Keratinocyte (primary cell): ENCODE measurements at regions not wholly inside any gene's neighbourhood (a gene's known extent, or its start where the extent isn't known, plus 50 kb on each side); places are given as distances from the start of the nearest gene placed in this dataset.

Experiments
- DNase-seq: peaks from one replicate; pipeline ENCODE4 v3.0.0-alpha.2; 2011; ENCODE audit warnings: low read depth, missing footprints, low spot score
- FAIRE-seq: peaks from 2 replicates; lab custom pipeline; 2011; peaks lifted over from hg19 to GRCh38; lab: Jason Lieb, UNC
- H2AFZ ChIP-seq: 2 replicates; pipeline ENCODE4 v1.6.0; 2012; ENCODE audit warnings: low read length, control low read depth, inconsistent platforms; ENCODE audit not compliant: control insufficient read depth
- H3K27ac ChIP-seq: 2 replicates; pipeline ENCODE4 v1.5.1; 2011; ENCODE audit warnings: low read length; ENCODE audit not compliant: control insufficient read depth, insufficient read depth
- H3K27me3 ChIP-seq: 3 replicates; pipeline ENCODE4 v1.6.0; 2011; ENCODE audit warnings: low read length; ENCODE audit not compliant: control insufficient read depth, insufficient read depth; ENCODE audit errors: extremely low read depth
- H3K36me3 ChIP-seq, 2 experiments: 2 replicates in 1 of 2; 3 replicates in 1 of 2; pipeline ENCODE4 v1.5.1; 2011; ENCODE audit warnings: low read length in 2 of 2, mild to moderate bottlenecking in 1 of 2; ENCODE audit not compliant: control insufficient read depth in 2 of 2, insufficient read depth in 2 of 2; ENCODE audit errors: extremely low read depth in 1 of 2
- H3K4me1 ChIP-seq: 3 replicates; pipeline ENCODE4 v1.5.1; 2011; ENCODE audit warnings: low read length; ENCODE audit not compliant: control insufficient read depth, insufficient read depth; ENCODE audit errors: extremely low read depth
- H3K4me2 ChIP-seq: 3 replicates; pipeline ENCODE4 v1.6.0; 2011; ENCODE audit warnings: low read depth, low read length; ENCODE audit not compliant: control insufficient read depth, insufficient read depth; ENCODE audit errors: extremely low read depth
- H3K4me3 ChIP-seq, 3 experiments: fragments of 200-600 bp in 1 of 3; sonication (generic) in 1 of 3; 2 replicates in 2 of 3; 3 replicates in 1 of 3; pipeline ENCODE4 v1.5.1; 2011 to 2016; ENCODE audit warnings: low read length in 3 of 3, mild to moderate bottlenecking in 3 of 3, control low read depth in 2 of 3, inconsistent platforms in 1 of 3, low read depth in 1 of 3, mixed read lengths in 1 of 3, mixed run types in 1 of 3, moderate library complexity in 1 of 3; ENCODE audit not compliant: control insufficient read depth in 2 of 3, insufficient read depth in 2 of 3; ENCODE audit errors: extremely low read depth in 1 of 3
- H3K79me2 ChIP-seq: 2 replicates; pipeline ENCODE4 v1.6.0; 2012; ENCODE audit warnings: low read length; ENCODE audit not compliant: control insufficient read depth, insufficient read depth
- H3K9ac ChIP-seq: 3 replicates; pipeline ENCODE4 v1.6.0; 2011; ENCODE audit warnings: low read length; ENCODE audit not compliant: control insufficient read depth, insufficient read depth; ENCODE audit errors: extremely low read depth
- H3K9me1 ChIP-seq: 3 replicates; pipeline ENCODE4 v1.6.0; 2011; ENCODE audit warnings: low read length; ENCODE audit not compliant: control insufficient read depth, insufficient read depth; ENCODE audit errors: extremely low read depth
- H3K9me3 ChIP-seq: 2 replicates; pipeline ENCODE4 v1.5.1; 2012; ENCODE audit warnings: low read depth, low read length; ENCODE audit not compliant: control insufficient read depth
- H4K20me1 ChIP-seq: 3 replicates; pipeline ENCODE4 v1.6.0; 2011; ENCODE audit warnings: low read length; ENCODE audit not compliant: control insufficient read depth, insufficient read depth; ENCODE audit errors: extremely low read depth
- CTCF ChIP-seq, 3 experiments: IDR thresholded peaks in 1 of 3; conservative IDR thresholded peaks in 1 of 3; optimal IDR thresholded peaks in 1 of 3; 2 replicates in 2 of 3; 3 replicates in 1 of 3; pipeline versions ENCODE3 to v1.5.1; 2011; ENCODE audit warnings: low read length in 3 of 3, mild to moderate bottlenecking in 3 of 3, moderate library complexity in 2 of 3, control low read depth in 1 of 3, inconsistent platforms in 1 of 3; ENCODE audit not compliant: insufficient read depth in 2 of 3; ENCODE audit errors: extremely low read depth in 1 of 3
- EZH2 ChIP-seq: IDR thresholded peaks from one replicate; pipeline ENCODE4 v1.6.1; 2012; ENCODE audit warnings: inconsistent platforms, mild to moderate bottlenecking, low read length, moderate library complexity
- dilution Hi-C: fragments of 300-500 bp; cut with MboI; formaldehyde crosslinking; loops from one replicate; pipeline ENCODE4 v1.7.0; 2020; ENCODE audit warnings: low sequenced_read_pairs; ENCODE audit not compliant: extremely low pct_ligation_motif_present

- dilution Hi-C loops = no loop called here
- H3K9ac ChIP-seq = no peak overlapping the region
Observed at GRCh38 chr16:60905811-60906210, 1130.4 kb downstream of the CDH8 start.

GRCh38 chr16:60902114-60902513 is 1134.1 kb downstream of the CDH8 start:
- no peak for DNase-seq
- Histone ChIP-seq H3K36me3 (no peaks in the 10 kb centered on the region), H3K9ac (no peak overlapping the region), H3K4me2 (no peak overlapping the region), H3K27me3 (no peaks in the 10 kb centered on the region), H4K20me1 (no peaks in the 10 kb centered on the region), H3K4me3 (no peak overlapping the region), H3K4me1 (no peaks in the 10 kb centered on the region), H3K79me2 (no peaks in the 10 kb centered on the region), H3K27ac (no peak overlapping the region), H3K9me1 (no peaks in the 10 kb centered on the region), H2AFZ (no peak overlapping the region), H3K9me3 (no peaks in the 10 kb centered on the region)
- no peak for FAIRE-seq
- no peak for TF ChIP-seq EZH2
- TF ChIP-seq CTCF (optimal IDR thresholded peaks at IDR 0.05 in 1 of 3, IDR thresholded peaks at IDR 0.05 in 1 of 3, conservative IDR thresholded peaks at IDR 0.05 in 1 of 3; ENCODE audit: extremely low read depth in 1 of 3, insufficient read depth in 2 of 3, low read length in 3 of 3) = no peak
- dilution Hi-C loops = no loop called here

More at GRCh38 chr16:60905811-60906210, 1130.4 kb downstream of the CDH8 start:
- Histone ChIP-seq H3K27me3 (no peaks in the 10 kb centered on the region), H2AFZ (no peak overlapping the region), H3K9me3 (no peaks in the 10 kb centered on the region), H3K4me1 (no peaks in the 10 kb centered on the region), H3K9me1 (no peaks in the 10 kb centered on the region), H3K27ac (no peak overlapping the region), H3K36me3 (no peaks in the 10 kb centered on the region), H3K79me2 (no peaks in the 10 kb centered on the region), H4K20me1 (no peaks in the 10 kb centered on the region), H3K4me2 (no peak overlapping the region), H3K4me3 (no peak overlapping the region)
- TF ChIP-seq EZH2 (no peak), CTCF (optimal IDR thresholded peaks at IDR 0.05 in 1 of 3, IDR thresholded peaks at IDR 0.05 in 1 of 3, conservative IDR thresholded peaks at IDR 0.05 in 1 of 3; ENCODE audit: extremely low read depth in 1 of 3, insufficient read depth in 2 of 3, low read length in 3 of 3) (no peak)
- DNase-seq (no peak), FAIRE-seq (no peak)
